GM12892 (cell line): ENCODE measurements at regions not wholly inside any gene's neighbourhood (a gene's known extent, or its start where the extent isn't known, plus 50 kb on each side); places are given as distances from the start of the nearest gene placed in this dataset.

Source experiments
- POLR2AphosphoS5 ChIP-seq: IDR thresholded peaks from 2 replicates; pipeline ENCODE4 v1.6.1; 2011; ENCODE audit warnings: low read depth, low read length, control low read depth
- TAF1 ChIP-seq: IDR thresholded peaks from 2 replicates; pipeline ENCODE4 v1.6.1; 2011; ENCODE audit warnings: low read depth, mild to moderate bottlenecking, control low read depth, low read length, borderline replicate concordance

GRCh38 chr1:232557096-232557495 is 72.8 kb downstream of the SIPA1L2 start:
- TF ChIP-seq TAF1 (no peak), POLR2AphosphoS5 (no peak)
